ENCODE measurements at regions not wholly inside any gene's neighbourhood (a gene's known extent, or its start where the extent isn't known, plus 50 kb on each side); places are given as distances from the start of the nearest gene placed in this dataset.

DNA sequence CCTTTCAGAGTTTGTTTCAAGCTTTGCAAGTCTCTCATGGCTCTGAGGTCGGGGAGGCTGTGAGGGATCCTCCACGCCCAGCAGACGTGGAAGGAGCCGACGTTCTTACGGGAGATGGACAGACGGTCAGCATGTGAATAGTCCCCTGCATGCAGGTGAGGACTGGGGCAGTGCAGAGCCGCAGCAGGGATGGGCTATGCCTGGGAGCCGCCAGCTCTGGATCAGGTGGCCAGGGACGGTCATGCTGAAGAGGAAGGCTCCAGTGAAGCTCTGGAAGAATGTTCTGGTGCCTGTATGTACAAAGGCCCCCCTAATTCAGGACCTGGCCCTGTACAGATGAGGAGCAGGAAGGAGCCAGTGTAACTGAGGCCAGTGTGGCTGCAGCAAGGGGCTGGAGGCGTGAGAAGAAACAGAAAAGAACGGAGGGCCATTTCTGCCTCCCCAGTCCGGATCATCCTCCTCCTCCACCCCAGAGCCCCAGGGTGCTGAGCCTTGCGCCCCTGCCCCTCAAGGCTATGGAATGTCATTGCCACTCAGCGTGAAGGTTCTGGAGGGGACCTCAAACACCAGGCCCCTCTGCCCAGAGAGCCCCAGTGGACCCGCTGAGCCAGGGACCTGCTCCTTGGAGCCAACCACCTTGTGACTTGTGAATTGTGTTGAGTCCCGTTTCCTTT lies 96.8 kb upstream of the DIO3 start:
- TF ChIP-seq, protein P1, sequence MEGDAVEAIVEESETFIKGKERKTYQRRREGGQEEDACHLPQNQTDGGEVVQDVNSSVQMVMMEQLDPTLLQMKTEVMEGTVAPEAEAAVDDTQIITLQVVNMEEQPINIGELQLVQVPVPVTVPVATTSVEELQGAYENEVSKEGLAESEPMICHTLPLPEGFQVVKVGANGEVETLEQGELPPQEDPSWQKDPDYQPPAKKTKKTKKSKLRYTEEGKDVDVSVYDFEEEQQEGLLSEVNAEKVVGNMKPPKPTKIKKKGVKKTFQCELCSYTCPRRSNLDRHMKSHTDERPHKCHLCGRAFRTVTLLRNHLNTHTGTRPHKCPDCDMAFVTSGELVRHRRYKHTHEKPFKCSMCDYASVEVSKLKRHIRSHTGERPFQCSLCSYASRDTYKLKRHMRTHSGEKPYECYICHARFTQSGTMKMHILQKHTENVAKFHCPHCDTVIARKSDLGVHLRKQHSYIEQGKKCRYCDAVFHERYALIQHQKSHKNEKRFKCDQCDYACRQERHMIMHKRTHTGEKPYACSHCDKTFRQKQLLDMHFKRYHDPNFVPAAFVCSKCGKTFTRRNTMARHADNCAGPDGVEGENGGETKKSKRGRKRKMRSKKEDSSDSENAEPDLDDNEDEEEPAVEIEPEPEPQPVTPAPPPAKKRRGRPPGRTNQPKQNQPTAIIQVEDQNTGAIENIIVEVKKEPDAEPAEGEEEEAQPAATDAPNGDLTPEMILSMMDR (conservative IDR thresholded peaks at IDR 0.05; ENCODE audit: low read length) = no peak
- no peak for TF ChIP-seq EZH2phosphoT487 (IDR thresholded peaks at IDR 0.05; ENCODE audit: borderline replicate concordance, low read depth, low read length)

All from OCI-LY7 (cell line).